ENCODE measurements at regions not wholly inside any gene's neighbourhood (a gene's known extent, or its start where the extent isn't known, plus 50 kb on each side); places are given as distances from the start of the nearest gene placed in this dataset.

- TF ChIP-seq CTCF (IDR thresholded peaks at IDR 0.05 in 4 of 5, conservative IDR thresholded peaks at IDR 0.05 in 1 of 5) (no peak), POLR2A (IDR thresholded peaks at IDR 0.05) (no peak)
Observed at GRCh38 chr7:68828575-68828974, 769.7 kb upstream of the AUTS2 start.

Data from gastrocnemius medialis (tissue), 4 donors.